ENCODE measurements at regions not wholly inside any gene's neighbourhood (a gene's known extent, or its start where the extent isn't known, plus 50 kb on each side); places are given as distances from the start of the nearest gene placed in this dataset.

- TF ChIP-seq, protein P1, sequence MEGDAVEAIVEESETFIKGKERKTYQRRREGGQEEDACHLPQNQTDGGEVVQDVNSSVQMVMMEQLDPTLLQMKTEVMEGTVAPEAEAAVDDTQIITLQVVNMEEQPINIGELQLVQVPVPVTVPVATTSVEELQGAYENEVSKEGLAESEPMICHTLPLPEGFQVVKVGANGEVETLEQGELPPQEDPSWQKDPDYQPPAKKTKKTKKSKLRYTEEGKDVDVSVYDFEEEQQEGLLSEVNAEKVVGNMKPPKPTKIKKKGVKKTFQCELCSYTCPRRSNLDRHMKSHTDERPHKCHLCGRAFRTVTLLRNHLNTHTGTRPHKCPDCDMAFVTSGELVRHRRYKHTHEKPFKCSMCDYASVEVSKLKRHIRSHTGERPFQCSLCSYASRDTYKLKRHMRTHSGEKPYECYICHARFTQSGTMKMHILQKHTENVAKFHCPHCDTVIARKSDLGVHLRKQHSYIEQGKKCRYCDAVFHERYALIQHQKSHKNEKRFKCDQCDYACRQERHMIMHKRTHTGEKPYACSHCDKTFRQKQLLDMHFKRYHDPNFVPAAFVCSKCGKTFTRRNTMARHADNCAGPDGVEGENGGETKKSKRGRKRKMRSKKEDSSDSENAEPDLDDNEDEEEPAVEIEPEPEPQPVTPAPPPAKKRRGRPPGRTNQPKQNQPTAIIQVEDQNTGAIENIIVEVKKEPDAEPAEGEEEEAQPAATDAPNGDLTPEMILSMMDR (IDR thresholded peaks at IDR 0.05), result no peak
- no peak for TF ChIP-seq POLR2A (IDR thresholded peaks at IDR 0.05)
Observed at GRCh38 chr13:106649495-106649894, 81.6 kb upstream of the ARGLU1 start.
